ENCODE measurements at regions not wholly inside any gene's neighbourhood (a gene's known extent, or its start where the extent isn't known, plus 50 kb on each side); places are given as distances from the start of the nearest gene placed in this dataset.

DNA sequence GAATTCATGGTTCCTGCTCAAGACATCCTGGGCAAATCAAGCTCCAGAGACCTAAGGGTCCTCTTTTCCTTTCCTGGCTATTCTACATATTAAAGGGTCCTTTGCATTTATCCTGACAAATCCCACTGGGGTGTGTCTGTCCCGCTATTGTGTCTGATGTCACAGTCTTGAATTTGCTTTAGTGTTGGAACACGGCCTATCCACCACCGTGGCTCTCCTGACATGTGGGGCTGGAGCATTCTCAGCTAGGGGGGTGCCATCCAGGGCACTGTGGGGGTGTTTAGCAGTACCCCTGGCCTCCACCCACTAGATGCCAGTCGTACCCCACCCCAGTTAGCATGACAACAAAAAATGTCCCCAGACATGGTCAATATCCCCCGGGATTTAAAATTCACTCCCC is 92.9 kb downstream of the IRF8 start:
- TF ChIP-seq CREB1 (IDR thresholded peaks at IDR 0.05; ENCODE audit: low read depth) (no peak), MAX (IDR thresholded peaks at IDR 0.05) (no peak), ZBTB7A (IDR thresholded peaks at IDR 0.05; ENCODE audit: low read depth) (no peak), USF1 (IDR thresholded peaks at IDR 0.05) (no peak), YY1 (IDR thresholded peaks at IDR 0.05; ENCODE audit: low read depth) (no peak), TCF12 (IDR thresholded peaks at IDR 0.05; ENCODE audit: low read depth) (no peak), CEBPB (IDR thresholded peaks at IDR 0.05) (no peak), EGR1 (IDR thresholded peaks at IDR 0.05) (no peak), NFIC (IDR thresholded peaks at IDR 0.05) (no peak), FOXM1 (IDR thresholded peaks at IDR 0.05; ENCODE audit: borderline replicate concordance, low read depth) (no peak), RAD21 (IDR thresholded peaks at IDR 0.05; ENCODE audit: low read depth) (no peak), TAF1 (IDR thresholded peaks at IDR 0.05; ENCODE audit: low read depth) (no peak), EP300 (IDR thresholded peaks at IDR 0.05; ENCODE audit: borderline replicate concordance) (no peak), TEAD4 (IDR thresholded peaks at IDR 0.05) (no peak)
- TF ChIP-seq, protein P1, sequence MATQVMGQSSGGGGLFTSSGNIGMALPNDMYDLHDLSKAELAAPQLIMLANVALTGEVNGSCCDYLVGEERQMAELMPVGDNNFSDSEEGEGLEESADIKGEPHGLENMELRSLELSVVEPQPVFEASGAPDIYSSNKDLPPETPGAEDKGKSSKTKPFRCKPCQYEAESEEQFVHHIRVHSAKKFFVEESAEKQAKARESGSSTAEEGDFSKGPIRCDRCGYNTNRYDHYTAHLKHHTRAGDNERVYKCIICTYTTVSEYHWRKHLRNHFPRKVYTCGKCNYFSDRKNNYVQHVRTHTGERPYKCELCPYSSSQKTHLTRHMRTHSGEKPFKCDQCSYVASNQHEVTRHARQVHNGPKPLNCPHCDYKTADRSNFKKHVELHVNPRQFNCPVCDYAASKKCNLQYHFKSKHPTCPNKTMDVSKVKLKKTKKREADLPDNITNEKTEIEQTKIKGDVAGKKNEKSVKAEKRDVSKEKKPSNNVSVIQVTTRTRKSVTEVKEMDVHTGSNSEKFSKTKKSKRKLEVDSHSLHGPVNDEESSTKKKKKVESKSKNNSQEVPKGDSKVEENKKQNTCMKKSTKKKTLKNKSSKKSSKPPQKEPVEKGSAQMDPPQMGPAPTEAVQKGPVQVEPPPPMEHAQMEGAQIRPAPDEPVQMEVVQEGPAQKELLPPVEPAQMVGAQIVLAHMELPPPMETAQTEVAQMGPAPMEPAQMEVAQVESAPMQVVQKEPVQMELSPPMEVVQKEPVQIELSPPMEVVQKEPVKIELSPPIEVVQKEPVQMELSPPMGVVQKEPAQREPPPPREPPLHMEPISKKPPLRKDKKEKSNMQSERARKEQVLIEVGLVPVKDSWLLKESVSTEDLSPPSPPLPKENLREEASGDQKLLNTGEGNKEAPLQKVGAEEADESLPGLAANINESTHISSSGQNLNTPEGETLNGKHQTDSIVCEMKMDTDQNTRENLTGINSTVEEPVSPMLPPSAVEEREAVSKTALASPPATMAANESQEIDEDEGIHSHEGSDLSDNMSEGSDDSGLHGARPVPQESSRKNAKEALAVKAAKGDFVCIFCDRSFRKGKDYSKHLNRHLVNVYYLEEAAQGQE (IDR thresholded peaks at IDR 0.05; ENCODE audit: low read depth): no peak

DNA sequence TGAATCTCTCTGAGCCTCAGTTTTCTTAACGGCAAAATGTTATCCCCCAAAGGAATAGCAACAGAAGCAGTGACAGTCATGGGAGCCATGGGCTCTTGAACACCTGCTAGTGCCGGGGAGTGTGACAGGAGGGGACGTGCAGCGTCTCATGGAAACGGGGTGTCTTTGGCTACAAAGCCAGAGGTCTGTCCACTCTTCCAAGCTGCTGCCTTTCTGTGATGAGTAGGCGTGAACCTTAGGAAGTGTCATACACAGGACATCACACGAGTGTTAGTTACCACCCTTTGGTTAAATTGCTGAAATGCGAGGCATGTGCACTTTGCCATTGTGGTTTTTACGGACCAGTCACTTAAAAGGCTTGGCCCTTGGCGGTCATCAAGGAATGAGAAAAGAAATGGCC is 93.4 kb downstream of the IRF8 start:
- TF ChIP-seq FOXM1 (IDR thresholded peaks at IDR 0.05; ENCODE audit: borderline replicate concordance, low read depth) (no peak), TAF1 (IDR thresholded peaks at IDR 0.05; ENCODE audit: low read depth) (no peak), ZBTB7A (IDR thresholded peaks at IDR 0.05; ENCODE audit: low read depth) (no peak), YY1 (IDR thresholded peaks at IDR 0.05; ENCODE audit: low read depth) (no peak), USF1 (IDR thresholded peaks at IDR 0.05) (no peak), TEAD4 (IDR thresholded peaks at IDR 0.05) (no peak), NFIC (IDR thresholded peaks at IDR 0.05) (no peak), CREB1 (IDR thresholded peaks at IDR 0.05; ENCODE audit: low read depth) (no peak), MAX (IDR thresholded peaks at IDR 0.05) (no peak), TCF12 (IDR thresholded peaks at IDR 0.05; ENCODE audit: low read depth) (no peak), EP300 (IDR thresholded peaks at IDR 0.05; ENCODE audit: borderline replicate concordance) (no peak)
- TF ChIP-seq, protein P1 (IDR thresholded peaks at IDR 0.05; ENCODE audit: low read depth): no peak

- no peak for TF ChIP-seq TEAD4 (IDR thresholded peaks at IDR 0.05)
- TF ChIP-seq ZBTB7A (IDR thresholded peaks at IDR 0.05; ENCODE audit: low read depth): no peak
- no peak for TF ChIP-seq YY1 (IDR thresholded peaks at IDR 0.05; ENCODE audit: low read depth)
- no peak for TF ChIP-seq FOXM1 (IDR thresholded peaks at IDR 0.05; ENCODE audit: borderline replicate concordance, low read depth)
- TF ChIP-seq CREB1 (IDR thresholded peaks at IDR 0.05; ENCODE audit: low read depth): no peak
Measured at GRCh38 chr16:85992779-85993178, 93.8 kb downstream of the IRF8 start.

DNA sequence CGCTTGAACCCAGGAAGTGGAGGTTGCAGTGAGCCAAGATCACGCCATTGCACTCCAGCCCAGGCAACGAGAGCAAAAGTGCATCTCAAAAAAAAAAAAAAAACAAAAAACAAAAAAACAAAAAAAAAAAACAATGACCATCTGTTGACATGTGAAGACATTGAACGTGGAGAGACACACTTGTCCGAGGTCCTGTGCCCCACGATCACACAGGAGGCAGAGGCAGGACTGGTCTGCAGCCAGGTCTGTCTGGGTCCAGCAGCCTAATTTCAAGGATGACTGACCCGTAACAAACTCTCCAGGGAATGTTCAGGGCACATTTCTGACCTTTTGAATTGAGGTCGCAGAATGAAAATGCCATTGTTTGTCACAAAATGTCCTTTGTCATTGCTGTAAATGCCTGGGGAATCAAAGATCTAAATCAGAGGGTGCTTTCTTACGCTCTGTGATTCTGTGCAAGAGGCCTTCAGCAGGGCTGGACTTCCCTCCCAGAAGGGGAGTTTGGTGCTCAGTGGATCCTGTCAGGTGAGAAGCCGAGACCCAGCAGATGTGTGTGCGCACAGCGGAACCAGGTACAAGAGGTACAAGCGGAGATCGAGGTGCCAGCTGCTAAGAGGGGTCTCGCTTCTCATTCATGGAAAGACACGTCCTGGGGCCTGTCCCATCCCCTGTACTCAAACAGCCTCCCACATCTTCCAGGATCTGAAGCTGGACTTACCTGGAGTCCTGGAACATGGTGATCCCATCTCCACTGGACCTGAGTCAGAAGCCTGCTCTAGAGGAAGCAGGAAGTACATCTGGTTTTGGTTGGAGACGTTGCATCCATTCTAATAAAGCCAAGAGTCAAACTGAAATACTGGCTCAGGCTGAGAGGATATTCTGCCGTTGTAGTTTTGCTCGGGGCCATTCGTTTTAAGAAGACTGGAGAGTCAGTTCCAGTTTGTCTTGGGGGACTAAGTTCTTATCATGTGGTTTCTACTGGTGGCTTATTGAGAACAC is 95.8 kb downstream of the IRF8 start:
- TF ChIP-seq RAD21 (IDR thresholded peaks at IDR 0.05; ENCODE audit: low read depth) (no peak), ZBTB7A (IDR thresholded peaks at IDR 0.05; ENCODE audit: low read depth) (no peak), TAF1 (IDR thresholded peaks at IDR 0.05; ENCODE audit: low read depth) (no peak), CREB1 (IDR thresholded peaks at IDR 0.05; ENCODE audit: low read depth) (no peak), TCF12 (IDR thresholded peaks at IDR 0.05; ENCODE audit: low read depth) (no peak), CEBPB (IDR thresholded peaks at IDR 0.05) (no peak), EGR1 (IDR thresholded peaks at IDR 0.05) (no peak), USF1 (IDR thresholded peaks at IDR 0.05) (no peak), FOXM1 (IDR thresholded peaks at IDR 0.05; ENCODE audit: borderline replicate concordance, low read depth) (no peak), MAX (IDR thresholded peaks at IDR 0.05) (no peak), YY1 (IDR thresholded peaks at IDR 0.05; ENCODE audit: low read depth) (no peak), EP300 (IDR thresholded peaks at IDR 0.05; ENCODE audit: borderline replicate concordance) (no peak), NFIC (IDR thresholded peaks at IDR 0.05) (no peak), TEAD4 (IDR thresholded peaks at IDR 0.05) (no peak)
- TF ChIP-seq, protein P1 (IDR thresholded peaks at IDR 0.05; ENCODE audit: low read depth): no peak

Data from Ishikawa (cell line).